Panc1 (cell line): ENCODE measurements at regions not wholly inside any gene's neighbourhood (a gene's known extent, or its start where the extent isn't known, plus 50 kb on each side); places are given as distances from the start of the nearest gene placed in this dataset.

Experiments used
- ATAC-seq: fragments of 200-7000 bp; cut with Tn5 transposase; 2 replicates; pipeline ENCODE4 v1.9.1; 2020; ENCODE audit warnings: mild to moderate bottlenecking, moderate library complexity
- BruUV-seq: library from RNA; stranded (reverse); fragments of 400-500 nt; replicated peaks from 2 replicates; lab custom pipeline; 2021; lab: Mats Ljungman, UMichigan
- CTCF ChIA-PET: fragments of 300-600 bp; sonication (Branson Sonifier 250); formaldehyde crosslinking; loops from one replicate; lab custom pipeline; 2022; ENCODE audit warnings: antibody characterized with exemption; lab: Charles Lee
- POLR2A ChIA-PET: fragments of 300-600 bp; sonication (Branson Sonifier 250); formaldehyde crosslinking; loops from one replicate; lab custom pipeline; 2022; ENCODE audit warnings: antibody characterized with exemption; lab: Charles Lee
- DNase-seq: peaks from one replicate; pipeline ENCODE4 v3.0.0-alpha.2; 2010; ENCODE audit warnings: low read depth, low spot score
- H3K27ac ChIP-seq: 2 replicates; pipeline ENCODE4 v1.5.1; 2011; ENCODE audit warnings: mild to moderate bottlenecking, low read length, inconsistent platforms
- H3K27me3 ChIP-seq: fragments of 200-500 bp; sonication (Bioruptor generic); 2 replicates; pipeline ENCODE4 v1.6.0; 2014; ENCODE audit warnings: low read length, inconsistent platforms; ENCODE audit not compliant: control insufficient read depth, insufficient read depth
- H3K36me3 ChIP-seq: fragments of 200-500 bp; sonication (Bioruptor generic); 2 replicates; pipeline ENCODE4 v1.5.1; 2014; ENCODE audit warnings: inconsistent platforms, mild to moderate bottlenecking, low read length, moderate library complexity; ENCODE audit not compliant: control insufficient read depth, insufficient read depth
- H3K4me1 ChIP-seq: 2 replicates; pipeline ENCODE4 v1.5.1; 2011; ENCODE audit warnings: inconsistent platforms, mild to moderate bottlenecking, low read length, moderate library complexity; ENCODE audit not compliant: control insufficient read depth, insufficient read depth
- H3K4me3 ChIP-seq, 2 experiments: 2 replicates each; pipeline ENCODE4 v1.5.1; 2011 to 2012; ENCODE audit warnings: low read depth in 2 of 2, low read length in 2 of 2, mild to moderate bottlenecking in 2 of 2, inconsistent platforms in 1 of 2, moderate library complexity in 1 of 2
- H3K9me3 ChIP-seq: fragments of 200-500 bp; sonication (Bioruptor generic); 2 replicates; pipeline ENCODE4 v1.5.1; 2014; ENCODE audit warnings: low read depth, mild to moderate bottlenecking, inconsistent platforms, low read length, moderate library complexity; ENCODE audit not compliant: control insufficient read depth, insufficient read depth
- CTCF ChIP-seq: fragments of 450-650 bp; IDR thresholded peaks from 2 replicates; pipeline ENCODE4 v1.5.1; 2017; ENCODE audit warnings: mild to moderate bottlenecking
- POLR2AphosphoS5 ChIP-seq: IDR thresholded peaks from 2 replicates; pipeline ENCODE4 v1.6.1; 2012; ENCODE audit warnings: mild to moderate bottlenecking, low read depth, low read length, moderate library complexity
- SIN3A ChIP-seq: IDR thresholded peaks from 2 replicates; pipeline ENCODE4 v1.6.1; 2012; ENCODE audit warnings: low read depth, mild to moderate bottlenecking, low read length, moderate library complexity, borderline replicate concordance; ENCODE audit not compliant: insufficient read depth
- TCF7L2 ChIP-seq: IDR thresholded peaks from 2 replicates; pipeline ENCODE4 v1.6.1; 2011; ENCODE audit warnings: mild to moderate bottlenecking, low read depth, low read length, inconsistent platforms
- in situ Hi-C: cut with HindIII; loops from 2 replicates; pipeline ENCODE4 v1.10.0; 2016; ENCODE audit warnings: low sequenced_read_pairs, low pct_unique_long_range_greater_than_20kb
- intact Hi-C: fragments of 100-400 bp; cut with micrococcal nuclease; formaldehyde crosslinking; loops from one replicate; pipeline ENCODE4 v1.10.0; 2022; ENCODE audit not compliant: unreplicated experiment
- TF ChIP-seq, protein P1 (sequence below), 2 experiments: IDR thresholded peaks; 2 replicates each; pipeline ENCODE4 v1.6.1; 2011 to 2012; ENCODE audit warnings: low read depth in 2 of 2, control low read depth in 1 of 2, low read length in 1 of 2, mild to moderate bottlenecking in 1 of 2, moderate library complexity in 1 of 2; ENCODE audit not compliant: insufficient read depth in 1 of 2

DNA sequence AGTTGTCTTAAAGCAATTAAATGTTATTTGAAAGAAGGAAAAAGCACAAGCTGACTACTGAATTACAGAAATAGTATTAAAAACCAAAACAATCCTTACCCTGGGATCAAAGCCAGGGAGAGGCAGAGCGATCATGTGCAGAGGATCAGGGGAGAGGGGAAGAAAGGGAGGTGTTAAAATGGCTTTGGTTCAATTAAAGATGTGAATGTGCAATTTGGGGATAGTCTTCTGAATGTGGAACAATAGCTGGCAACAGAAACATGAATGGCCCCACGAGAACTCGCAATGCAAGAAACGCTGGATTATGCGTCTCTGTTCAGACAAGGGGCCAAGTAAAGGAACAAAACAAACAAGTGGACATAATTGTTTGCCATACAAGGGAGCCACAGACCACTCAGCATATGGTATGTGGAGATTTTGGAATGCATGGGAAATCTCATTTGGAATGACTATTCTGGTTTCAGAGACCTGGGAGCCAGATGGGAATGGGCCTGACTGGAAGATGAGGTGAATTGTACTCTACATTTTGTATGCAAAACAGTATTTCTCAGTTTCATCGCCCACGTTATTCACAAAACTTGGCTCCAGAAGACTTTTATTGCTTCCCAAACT, 155.4 kb downstream of the SLC4A3 start:
- in situ Hi-C loops (no loop called here), intact Hi-C loops (no loop called here)
- ChIA-PET POLR2A (no interaction called here), CTCF (no interaction called here)
- no peak for DNase-seq
- Histone ChIP-seq H3K4me3 (no peak overlapping the region), H3K9me3 (no peaks in the 10 kb centered on the region), H3K27me3 (no peaks in the 10 kb centered on the region), H3K4me1 (no peaks in the 10 kb centered on the region), H3K27ac (no peak overlapping the region), H3K36me3 (no peaks in the 10 kb centered on the region)
- no TSS peak for BruUV-seq
- ATAC-seq, result no peak
- no peak for TF ChIP-seq SIN3A
- no peak for TF ChIP-seq TCF7L2

DNA sequence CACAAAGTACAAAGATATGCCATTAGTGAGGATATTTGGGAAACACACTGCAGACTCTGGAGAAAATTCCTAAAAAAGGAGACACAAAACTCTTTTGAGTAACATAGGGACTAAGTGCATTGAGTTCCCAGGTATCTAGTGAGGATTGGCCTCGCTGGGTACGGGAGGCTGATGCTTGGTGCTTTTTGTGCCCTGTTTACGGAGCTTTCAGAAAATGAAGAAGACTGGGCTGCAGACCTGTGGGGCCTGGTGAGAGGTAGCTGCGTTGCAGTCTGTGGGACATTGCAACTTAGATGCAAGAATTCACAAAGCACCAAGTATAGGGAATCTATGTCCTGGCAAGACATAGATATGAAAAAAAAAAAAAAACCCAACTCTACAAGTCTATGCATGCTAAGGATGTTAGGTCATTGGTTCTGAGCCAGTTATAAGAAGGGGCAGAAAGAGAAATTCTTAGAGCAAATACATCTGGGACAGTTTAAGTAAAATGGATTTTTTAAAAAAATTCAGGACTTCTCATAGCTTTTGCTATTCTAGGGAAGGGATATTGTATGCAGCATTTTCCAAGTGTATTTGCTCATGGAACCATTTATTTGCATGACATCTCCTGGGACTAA, 156.0 kb downstream of the SLC4A3 start:
- Histone ChIP-seq H3K4me3 (no peak overlapping the region), H3K27me3 (no peaks in the 10 kb centered on the region), H3K36me3 (no peaks in the 10 kb centered on the region), H3K9me3 (no peaks in the 10 kb centered on the region), H3K4me1 (no peaks in the 10 kb centered on the region), H3K27ac (no peak overlapping the region)
- intact Hi-C loops (no loop called here), in situ Hi-C loops (no loop called here)
- CTCF ChIA-PET, result no interaction called here
- ATAC-seq, result no peak
- no peak for DNase-seq
- TF ChIP-seq POLR2AphosphoS5 (no peak), TCF7L2 (no peak), SIN3A (no peak), CTCF (no peak)
- TF ChIP-seq, protein P1, sequence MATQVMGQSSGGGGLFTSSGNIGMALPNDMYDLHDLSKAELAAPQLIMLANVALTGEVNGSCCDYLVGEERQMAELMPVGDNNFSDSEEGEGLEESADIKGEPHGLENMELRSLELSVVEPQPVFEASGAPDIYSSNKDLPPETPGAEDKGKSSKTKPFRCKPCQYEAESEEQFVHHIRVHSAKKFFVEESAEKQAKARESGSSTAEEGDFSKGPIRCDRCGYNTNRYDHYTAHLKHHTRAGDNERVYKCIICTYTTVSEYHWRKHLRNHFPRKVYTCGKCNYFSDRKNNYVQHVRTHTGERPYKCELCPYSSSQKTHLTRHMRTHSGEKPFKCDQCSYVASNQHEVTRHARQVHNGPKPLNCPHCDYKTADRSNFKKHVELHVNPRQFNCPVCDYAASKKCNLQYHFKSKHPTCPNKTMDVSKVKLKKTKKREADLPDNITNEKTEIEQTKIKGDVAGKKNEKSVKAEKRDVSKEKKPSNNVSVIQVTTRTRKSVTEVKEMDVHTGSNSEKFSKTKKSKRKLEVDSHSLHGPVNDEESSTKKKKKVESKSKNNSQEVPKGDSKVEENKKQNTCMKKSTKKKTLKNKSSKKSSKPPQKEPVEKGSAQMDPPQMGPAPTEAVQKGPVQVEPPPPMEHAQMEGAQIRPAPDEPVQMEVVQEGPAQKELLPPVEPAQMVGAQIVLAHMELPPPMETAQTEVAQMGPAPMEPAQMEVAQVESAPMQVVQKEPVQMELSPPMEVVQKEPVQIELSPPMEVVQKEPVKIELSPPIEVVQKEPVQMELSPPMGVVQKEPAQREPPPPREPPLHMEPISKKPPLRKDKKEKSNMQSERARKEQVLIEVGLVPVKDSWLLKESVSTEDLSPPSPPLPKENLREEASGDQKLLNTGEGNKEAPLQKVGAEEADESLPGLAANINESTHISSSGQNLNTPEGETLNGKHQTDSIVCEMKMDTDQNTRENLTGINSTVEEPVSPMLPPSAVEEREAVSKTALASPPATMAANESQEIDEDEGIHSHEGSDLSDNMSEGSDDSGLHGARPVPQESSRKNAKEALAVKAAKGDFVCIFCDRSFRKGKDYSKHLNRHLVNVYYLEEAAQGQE (IDR thresholded peaks at IDR 0.05; ENCODE audit: insufficient read depth in 1 of 2, low read depth in 2 of 2, low read length in 1 of 2), result no peak
- BruUV-seq, result no TSS peak
- POLR2A ChIA-PET, result no interaction called here

DNA sequence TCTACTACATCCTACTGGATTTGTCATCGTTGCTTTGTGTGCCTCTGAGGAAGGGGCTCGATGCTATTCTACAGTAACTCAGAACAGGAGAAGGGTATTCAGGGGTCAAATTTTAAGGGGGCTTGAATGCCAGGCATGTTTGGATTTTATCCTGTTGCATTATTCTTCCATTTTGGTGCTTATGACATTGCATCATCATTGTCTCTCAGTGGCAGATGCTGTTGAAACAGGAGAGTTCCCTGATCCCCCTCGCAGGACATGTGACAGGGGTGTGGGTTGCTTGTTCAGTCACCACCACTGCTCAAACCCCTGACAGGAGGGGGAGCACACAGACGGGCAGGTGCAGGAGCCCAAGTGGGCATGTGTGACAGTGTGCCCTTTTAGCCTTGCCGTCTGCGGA, 156.7 kb downstream of the SLC4A3 start:
- TF ChIP-seq POLR2AphosphoS5 (no peak), CTCF (no peak), SIN3A (no peak), TCF7L2 (no peak)
- TF ChIP-seq, protein P1 (IDR thresholded peaks at IDR 0.05; ENCODE audit: insufficient read depth in 1 of 2, low read depth in 2 of 2, low read length in 1 of 2), result no peak
- intact Hi-C loops (no loop called here), in situ Hi-C loops (no loop called here)
- no peak overlapping the region for H3K27ac ChIP-seq
- DNase-seq (no peak), ATAC-seq (no peak)
- no peaks in the 10 kb centered on the region for H3K4me1 ChIP-seq
- H3K27me3 ChIP-seq, result no peaks in the 10 kb centered on the region
- CTCF ChIA-PET, result no interaction called here
- H3K9me3 ChIP-seq, result no peaks in the 10 kb centered on the region
- BruUV-seq, result no TSS peak
- POLR2A ChIA-PET, result no interaction called here
- no peaks in the 10 kb centered on the region for H3K36me3 ChIP-seq
- H3K4me3 ChIP-seq, result no peak overlapping the region
